Cardiac septum (tissue), 1 donor: ENCODE measurements at regions not wholly inside any gene's neighbourhood (a gene's known extent, or its start where the extent isn't known, plus 50 kb on each side); places are given as distances from the start of the nearest gene placed in this dataset.

Experiments used
- DNase-seq: peaks from one replicate; pipeline ENCODE4 v3.0.0-alpha.2; 2020; ENCODE audit warnings: low spot score
- intact Hi-C: fragments of 100-400 bp; cut with DNase I; formaldehyde crosslinking; loops from one replicate; pipeline ENCODE4 v1.14.0; 2022
- donor health status: DM: no; HTN: no; CAD: no.

- intact Hi-C loops: no loop called here
- DNase-seq: no peak
Measured at GRCh38 chr3:95595416-95596075, 1218.8 kb upstream of the EPHA6 start.

GRCh38 chr3:95607926-95608325, 1206.5 kb upstream of the EPHA6 start:
- DNase-seq: no peak
- intact Hi-C loops: no loop called here

- intact Hi-C loops: no loop called here
- no peak for DNase-seq
Measured at GRCh38 chr3:95609411-95609810, 1205.0 kb upstream of the EPHA6 start.

- intact Hi-C loops: no loop called here
Measured at GRCh38 chr3:95612611-95613010, 1201.8 kb upstream of the EPHA6 start.

GRCh38 chr3:95613993-95614392, 1200.4 kb upstream of the EPHA6 start:
- intact Hi-C loops: no loop called here
- DNase-seq: no peak

More at GRCh38 chr3:95612611-95613010, 1201.8 kb upstream of the EPHA6 start:
- DNase-seq: no peak

GRCh38 chr3:95615592-95616310, 1198.6 kb upstream of the EPHA6 start:
- no peak for DNase-seq
- intact Hi-C loops: no loop called here

GRCh38 chr3:95626107-95626506, 1188.3 kb upstream of the EPHA6 start:
- intact Hi-C loops: no loop called here

GRCh38 chr3:95627293-95627692, 1187.1 kb upstream of the EPHA6 start:
- DNase-seq: no peak
- intact Hi-C loops: no loop called here

More at GRCh38 chr3:95626107-95626506, 1188.3 kb upstream of the EPHA6 start:
- DNase-seq: no peak

GRCh38 chr3:95627697-95628096, 1186.7 kb upstream of the EPHA6 start:
- intact Hi-C loops: no loop called here
- DNase-seq: no peak

- intact Hi-C loops: no loop called here
- no peak for DNase-seq
Measured at GRCh38 chr3:95629802-95630201, 1184.6 kb upstream of the EPHA6 start.

GRCh38 chr3:95645291-95645690, 1169.1 kb upstream of the EPHA6 start:
- DNase-seq: no peak
- intact Hi-C loops: no loop called here

- intact Hi-C loops: no loop called here
- no peak for DNase-seq
Measured at GRCh38 chr3:95654570-95655362, 1159.6 kb upstream of the EPHA6 start.

GRCh38 chr3:95655363-95655986, 1158.9 kb upstream of the EPHA6 start:
- no peak for DNase-seq
- intact Hi-C loops: no loop called here

GRCh38 chr3:95670765-95671164, 1143.6 kb upstream of the EPHA6 start:
- intact Hi-C loops: no loop called here
- no peak for DNase-seq

- intact Hi-C loops: no loop called here
- DNase-seq: no peak
Measured at GRCh38 chr3:95673215-95673614, 1141.2 kb upstream of the EPHA6 start.

- DNase-seq: no peak
Measured at GRCh38 chr3:95705786-95706418, 1108.5 kb upstream of the EPHA6 start.

GRCh38 chr3:95707268-95707667, 1107.1 kb upstream of the EPHA6 start:
- intact Hi-C loops: no loop called here
- DNase-seq: no peak

More at GRCh38 chr3:95705786-95706418, 1108.5 kb upstream of the EPHA6 start:
- intact Hi-C loops: no loop called here

- DNase-seq: no peak
- intact Hi-C loops: no loop called here
Measured at GRCh38 chr3:95710684-95711083, 1103.7 kb upstream of the EPHA6 start.

- intact Hi-C loops: no loop called here
- no peak for DNase-seq
Measured at GRCh38 chr3:95711789-95712188, 1102.6 kb upstream of the EPHA6 start.

GRCh38 chr3:95715128-95715527, 1099.3 kb upstream of the EPHA6 start:
- DNase-seq: no peak
- intact Hi-C loops: no loop called here
